Common myeloid progenitor, CD34-positive (primary cell): ENCODE measurements at regions not wholly inside any gene's neighbourhood (a gene's known extent, or its start where the extent isn't known, plus 50 kb on each side); places are given as distances from the start of the nearest gene placed in this dataset.

ENCODE experiments used
- CTCF ChIA-PET: fragments of 350-600 bp; sonication (Branson Sonifier 250); formaldehyde crosslinking; loops from one replicate; lab custom pipeline; 2021; ENCODE audit warnings: antibody characterized with exemption; lab: Charles Lee
- POLR2A ChIA-PET: fragments of 350-600 bp; sonication (Branson Sonifier 250); formaldehyde crosslinking; loops from one replicate; lab custom pipeline; 2021; ENCODE audit warnings: antibody characterized with exemption; lab: Charles Lee
- DNase-seq, 3 donors: peaks; one replicate each; pipeline versions ENCODE4 v3.0.0 to v3.0.0-alpha.2; 2013
- H3K27ac ChIP-seq, 2 experiments: 1 replicate in 1 of 2; 2 replicates in 1 of 2; pipeline ENCODE4 v1.7.0; 2013; ENCODE audit warnings: inconsistent platforms in 2 of 2, low read length in 2 of 2, mild to moderate bottlenecking in 2 of 2, low read depth in 1 of 2, moderate library complexity in 1 of 2; ENCODE audit not compliant: severe bottlenecking in 2 of 2, insufficient read depth in 1 of 2, poor library complexity in 1 of 2
- H3K27me3 ChIP-seq, 5 experiments: replicated peaks in 2 of 5; 1 replicate in 3 of 5; 2 replicates in 2 of 5; pipeline versions ENCODE4 v1.6.1 to v1.7.0; 2013; ENCODE audit warnings: low read length in 4 of 5, mild to moderate bottlenecking in 2 of 5, moderate library complexity in 2 of 5, inconsistent platforms in 1 of 5; ENCODE audit not compliant: insufficient read depth in 5 of 5, control insufficient read depth in 4 of 5
- H3K36me3 ChIP-seq, 4 experiments: 1 replicate in 2 of 4; 2 replicates in 2 of 4; pipeline versions ENCODE4 v1.6.1 to v1.7.0; 2013; ENCODE audit warnings: low read length in 3 of 4, control low read depth in 1 of 4, mild to moderate bottlenecking in 1 of 4; ENCODE audit not compliant: control insufficient read depth in 4 of 4, insufficient read depth in 4 of 4
- H3K4me1 ChIP-seq, 4 experiments: 1 replicate in 3 of 4; 2 replicates in 1 of 4; pipeline versions ENCODE4 v1.6.1 to v1.7.1; 2013; ENCODE audit warnings: low read length in 3 of 4, mild to moderate bottlenecking in 3 of 4, control low read depth in 1 of 4, inconsistent platforms in 1 of 4, moderate library complexity in 1 of 4; ENCODE audit not compliant: control insufficient read depth in 4 of 4, insufficient read depth in 4 of 4; ENCODE audit errors: control extremely low read depth in 1 of 4
- H3K4me3 ChIP-seq, 7 experiments: 1 replicate in 4 of 7; 2 replicates in 3 of 7; pipeline versions ENCODE4 v1.5.1 to v1.7.0; 2013; ENCODE audit warnings: mild to moderate bottlenecking in 7 of 7, low read length in 6 of 7, moderate library complexity in 6 of 7, inconsistent platforms in 2 of 7, low read depth in 2 of 7, control low read depth in 1 of 7; ENCODE audit not compliant: insufficient read depth in 4 of 7, control insufficient read depth in 1 of 7; ENCODE audit errors: extremely low read depth in 1 of 7
- H3K9me3 ChIP-seq, 5 experiments: 1 replicate in 4 of 5; 2 replicates in 1 of 5; pipeline versions ENCODE4 v1.6.1 to v1.7.1; 2013; ENCODE audit warnings: low read length in 4 of 5, mild to moderate bottlenecking in 2 of 5, inconsistent platforms in 1 of 5, low read depth in 1 of 5, moderate library complexity in 1 of 5; ENCODE audit not compliant: control insufficient read depth in 4 of 5, insufficient read depth in 2 of 5; ENCODE audit errors: control extremely low read depth in 1 of 5
- WGBS: methylation state at CpG from one replicate; pipeline ENCODE4 v1.1.5; 2013; ENCODE audit not compliant: insufficient coverage; 5-methylcytosine and 5-hydroxymethylcytosine counted together

DNA sequence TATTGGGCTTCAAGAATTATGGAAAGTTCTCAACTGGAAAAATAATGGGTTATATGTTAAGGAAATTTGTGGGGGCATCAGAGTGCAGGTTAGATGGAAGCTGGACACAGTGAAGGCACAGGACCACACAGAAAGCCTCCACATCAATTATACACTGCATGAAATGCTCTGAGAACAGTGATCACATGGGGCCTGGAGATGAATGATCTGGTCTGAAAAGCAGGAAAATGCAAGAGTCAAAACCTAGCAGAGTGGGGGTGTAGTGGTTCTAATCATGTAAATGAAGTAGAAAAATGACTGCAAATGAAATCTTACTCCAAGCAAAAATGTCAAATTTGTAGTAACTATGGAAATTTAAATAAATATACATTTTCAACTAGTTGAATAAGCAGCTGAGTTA lies 123.6 kb downstream of the TUSC7 start:
- H3K36me3 ChIP-seq = no peaks in the 10 kb centered on the region
- H3K4me1 ChIP-seq = no peaks in the 10 kb centered on the region
- H3K4me3 ChIP-seq = no peak overlapping the region
- CTCF ChIA-PET = no interaction called here
- H3K27ac ChIP-seq = no peak overlapping the region
- POLR2A ChIA-PET = no interaction called here
- peaks cover 0 to 3% (median 0%) of the 10 kb centered on the region in 5 experiments for H3K27me3 ChIP-seq
- H3K9me3 ChIP-seq = no peaks in the 10 kb centered on the region
- DNase-seq = no peak

- CTCF ChIA-PET = no interaction called here
- Histone ChIP-seq H3K36me3 (no peaks in the 10 kb centered on the region), H3K9me3 (no peaks in the 10 kb centered on the region), H3K27ac (no peak overlapping the region), H3K4me1 (no peaks in the 10 kb centered on the region), H3K4me3 (no peak overlapping the region), H3K27me3 (peaks cover 0 to 3% (median 0%) of the 10 kb centered on the region in 5 experiments)
- POLR2A ChIA-PET = no interaction called here
- 100% methylated on average over 1 of the region's 1 CpG for WGBS
- DNase-seq = no peak
Observed at GRCh38 chr3:116834816-116835215, 125.2 kb downstream of the TUSC7 start.

DNA sequence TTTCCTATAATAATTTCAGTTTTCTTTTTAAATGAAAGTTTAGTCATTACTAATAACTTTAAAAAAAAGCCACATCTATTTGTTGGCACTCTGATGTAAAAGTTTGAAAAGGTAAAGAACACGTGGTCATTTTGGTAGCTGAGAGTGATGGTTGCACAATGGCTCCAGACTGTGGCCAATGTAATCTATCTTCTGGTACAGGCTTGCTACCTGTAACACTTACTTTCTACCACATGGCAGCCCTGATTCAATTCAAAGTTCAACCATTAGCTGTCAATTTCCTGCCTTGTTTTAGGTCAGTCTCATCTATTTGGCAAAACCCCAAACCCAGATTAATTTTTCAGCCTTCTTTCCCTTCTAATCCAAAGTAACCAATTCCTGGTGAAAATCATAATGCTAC lies 126.1 kb downstream of the TUSC7 start:
- ChIA-PET POLR2A (no interaction called here), CTCF (no interaction called here)
- no CpG with 5 or more reads among the region's 1 CpG for WGBS
- DNase-seq = no peak
- Histone ChIP-seq H3K4me1 (no peaks in the 10 kb centered on the region), H3K36me3 (no peaks in the 10 kb centered on the region), H3K9me3 (no peaks in the 10 kb centered on the region), H3K27ac (no peak overlapping the region), H3K4me3 (no peak overlapping the region), H3K27me3 (peaks cover 0 to 4% (median 0%) of the 10 kb centered on the region in 5 experiments)

GRCh38 chr3:116836286-116836685 lies 126.7 kb downstream of the TUSC7 start:
- Histone ChIP-seq H3K9me3 (no peaks in the 10 kb centered on the region), H3K27me3 (peaks cover 0 to 4% (median 2%) of the 10 kb centered on the region in 5 experiments), H3K4me3 (no peak overlapping the region), H3K4me1 (no peaks in the 10 kb centered on the region), H3K36me3 (no peaks in the 10 kb centered on the region), H3K27ac (no peak overlapping the region)
- no peak for DNase-seq
- no CpG with 5 or more reads among the region's 2 CpGs for whole genome bisulfite sequencing
- CTCF ChIA-PET = interaction anchor here (0.6 kb wide), 1 partner anchor 668 kb away, joined by 8 read pairs; no protein-coding TSS in a partner anchor
- POLR2A ChIA-PET = no interaction called here

DNA sequence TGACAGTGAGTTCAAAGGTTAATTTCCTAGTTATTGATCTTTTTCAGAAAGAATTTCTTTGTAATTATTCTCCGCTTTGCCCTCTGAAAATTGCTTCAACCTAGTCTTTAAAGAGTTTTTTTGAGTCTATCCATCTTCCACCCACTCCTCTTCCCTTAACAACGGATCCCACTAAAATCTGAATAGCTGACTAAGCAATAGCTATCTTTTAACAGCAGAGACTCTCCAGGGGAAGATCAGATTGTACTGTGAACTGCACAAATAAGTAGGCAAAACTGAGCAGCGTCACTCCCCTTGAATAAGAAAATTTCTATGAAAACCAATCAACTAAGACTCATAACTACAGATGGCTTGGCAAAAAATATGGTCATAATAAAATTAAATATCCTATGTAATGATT lies 127.9 kb downstream of the TUSC7 start:
- Histone ChIP-seq H3K36me3 (no peaks in the 10 kb centered on the region), H3K4me3 (no peak overlapping the region), H3K4me1 (no peaks in the 10 kb centered on the region), H3K27me3 (peaks cover 0 to 4% (median 2%) of the 10 kb centered on the region in 5 experiments), H3K9me3 (no peaks in the 10 kb centered on the region), H3K27ac (no peak overlapping the region)
- no peak for DNase-seq
- POLR2A ChIA-PET = no interaction called here
- 69% methylated on average over 2 of the region's 3 CpGs for WGBS
- CTCF ChIA-PET = no interaction called here

DNA sequence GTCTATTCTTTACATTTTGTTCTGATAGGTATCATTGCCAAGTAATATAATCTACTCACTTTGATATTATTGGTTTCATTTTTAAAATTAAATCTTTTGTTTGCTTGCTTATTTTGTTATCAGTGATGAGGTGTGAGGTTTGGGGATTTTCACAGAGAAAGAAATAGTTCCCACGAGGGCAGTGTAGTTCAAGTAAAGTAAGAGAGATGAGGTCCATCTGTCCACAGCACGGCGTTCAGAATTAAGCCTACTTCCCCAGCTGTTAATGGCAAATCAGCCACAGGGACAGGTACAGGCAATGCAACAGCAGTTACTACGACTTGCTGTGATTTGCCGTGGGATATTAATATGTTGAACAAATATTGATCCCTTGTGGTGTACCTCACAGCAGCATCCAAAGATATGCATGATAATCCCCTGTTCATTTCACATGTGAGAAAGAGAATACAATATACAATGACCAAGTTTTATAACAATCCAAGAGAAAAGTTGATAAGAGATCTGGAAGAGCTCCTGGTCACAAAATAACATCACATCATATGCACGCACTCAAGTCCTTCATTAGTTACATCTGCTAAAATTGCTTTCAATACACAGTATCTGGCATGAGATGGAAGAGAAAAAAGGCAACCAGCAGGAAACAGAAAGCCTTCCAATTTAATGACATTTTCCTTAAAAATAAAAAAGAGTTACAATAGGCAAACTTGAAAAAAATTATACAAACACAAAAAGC lies 131.6 kb downstream of the TUSC7 start:
- Histone ChIP-seq H3K4me1 (no peaks in the 10 kb centered on the region), H3K27ac (no peak overlapping the region), H3K9me3 (no peaks in the 10 kb centered on the region), H3K4me3 (no peak overlapping the region), H3K36me3 (no peaks in the 10 kb centered on the region), H3K27me3 (peaks cover 0 to 2% (median 2%) of the 10 kb centered on the region in 5 experiments)
- POLR2A ChIA-PET = no interaction called here
- CTCF ChIA-PET = interaction anchor here (1.8 kb wide), 1 partner anchor 22 kb away, joined by 4 read pairs; no protein-coding TSS in a partner anchor
- 91% methylated on average over 4 of the region's 6 CpGs for WGBS
- DNase-seq = no peak

DNA sequence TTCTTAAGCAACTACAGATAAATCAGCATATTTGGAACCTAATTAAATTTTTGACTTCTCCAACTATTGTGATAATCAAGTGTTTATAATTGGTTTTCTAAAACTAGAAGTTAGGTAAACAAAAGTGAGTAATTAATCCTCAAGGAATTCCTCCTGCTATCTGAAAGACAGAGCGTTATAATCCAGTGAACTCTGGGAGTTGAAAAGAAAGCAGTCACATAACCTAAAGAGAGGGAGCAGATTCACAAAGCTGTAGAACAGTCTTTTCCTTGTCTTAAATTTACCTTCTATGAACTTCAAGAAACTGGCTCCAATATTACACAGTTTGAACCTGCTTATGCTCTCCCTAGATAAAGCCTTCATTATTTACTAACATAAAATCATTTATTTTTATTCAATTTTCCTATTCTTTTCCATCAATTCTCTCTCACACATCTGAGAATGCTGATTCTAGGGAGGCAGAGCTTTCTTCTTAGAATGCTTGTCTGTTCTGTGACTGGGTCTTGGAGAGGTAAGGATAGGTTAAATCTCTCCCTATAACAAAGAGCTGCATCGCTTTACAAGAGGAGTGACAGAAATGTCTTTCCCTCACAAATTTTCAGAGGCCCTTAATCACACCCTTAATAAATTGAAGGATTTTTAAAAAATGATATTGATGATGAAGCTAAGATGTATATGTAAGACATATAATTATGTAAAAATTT lies 132.8 kb downstream of the TUSC7 start:
- POLR2A ChIA-PET = no interaction called here
- 83% methylated on average over 1 of the region's 2 CpGs for WGBS
- CTCF ChIA-PET = interaction anchor here (1.8 kb wide), 1 partner anchor 20 kb away, joined by 4 read pairs; no protein-coding TSS in a partner anchor

More for the DNA sequence above, 132.8 kb downstream of the TUSC7 start:
- Histone ChIP-seq H3K4me3 (no peak overlapping the region), H3K9me3 (no peaks in the 10 kb centered on the region), H3K36me3 (no peaks in the 10 kb centered on the region), H3K4me1 (no peaks in the 10 kb centered on the region), H3K27me3 (peaks cover 0 to 2% (median 2%) of the 10 kb centered on the region in 5 experiments), H3K27ac (no peak overlapping the region)
- DNase-seq = no peak
